IMR-90 (cell line): ENCODE measurements at regions not wholly inside any gene's neighbourhood (a gene's known extent, or its start where the extent isn't known, plus 50 kb on each side); places are given as distances from the start of the nearest gene placed in this dataset.

Experiments
- ATAC-seq: fragments of 200-7000 bp; cut with Tn5 transposase; 2 replicates; pipeline ENCODE4 v1.9.1; 2020; ENCODE audit warnings: low read depth, mild to moderate bottlenecking, moderate library complexity
- BruUV-seq: library from RNA; stranded (reverse); fragments of 400-500 nt; replicated peaks from 2 replicates; lab custom pipeline; 2021; lab: Mats Ljungman, UMichigan
- CTCF ChIA-PET: fragments of 300-600 bp; formaldehyde crosslinking; extraction: SDS; loops from one replicate; lab custom pipeline; 2021; ENCODE audit warnings: antibody characterized with exemption; lab: Yijun Ruan, JAX
- POLR2A ChIA-PET: fragments of 300-600 bp; sonication (Branson Sonifier 250); formaldehyde crosslinking; loops from one replicate; lab custom pipeline; 2022; ENCODE audit warnings: antibody characterized with exemption; ENCODE audit not compliant: unreplicated experiment; lab: Charles Lee
- DNase-seq: peaks from one replicate; pipeline ENCODE4 v3.0.0; 2013
- H2AFZ ChIP-seq: replicated peaks from 2 replicates; pipeline ENCODE3; 2013; ENCODE audit warnings: low read length, mild to moderate bottlenecking; ENCODE audit not compliant: poor library complexity
- H2AK5ac ChIP-seq: 2 replicates; pipeline ENCODE4 v1.6.1; 2013; ENCODE audit warnings: low read depth, low read length, inconsistent platforms
- H2AK9ac ChIP-seq: replicated peaks from 2 replicates; pipeline ENCODE3; 2013; ENCODE audit warnings: mild to moderate bottlenecking, low read depth, low read length, moderate library complexity; ENCODE audit not compliant: poor library complexity
- H2BK120ac ChIP-seq: 2 replicates; pipeline ENCODE4 v1.6.1; 2013; ENCODE audit warnings: low read depth, low read length, inconsistent platforms
- H2BK15ac ChIP-seq: 3 replicates; pipeline ENCODE4 v1.6.1; 2013; ENCODE audit warnings: low read depth, low read length, inconsistent platforms
- H2BK20ac ChIP-seq: 2 replicates; pipeline ENCODE4 v1.6.1; 2013; ENCODE audit warnings: low read depth, mild to moderate bottlenecking, inconsistent platforms, low read length, moderate library complexity
- H2BK5ac ChIP-seq: 2 replicates; pipeline ENCODE4 v1.6.1; 2013; ENCODE audit warnings: mild to moderate bottlenecking, low read depth, low read length, inconsistent platforms; ENCODE audit not compliant: poor library complexity, severe bottlenecking
- H3K14ac ChIP-seq: replicated peaks from 2 replicates; pipeline ENCODE4 v1.6.1; 2013; ENCODE audit warnings: low read depth, low read length, inconsistent platforms
- H3K18ac ChIP-seq: 2 replicates; pipeline ENCODE4 v1.6.1; 2013; ENCODE audit warnings: low read depth, low read length, control low read depth
- H3K23ac ChIP-seq: 2 replicates; pipeline ENCODE4 v1.6.1; 2013; ENCODE audit warnings: low read depth, low read length, inconsistent platforms
- H3K27ac ChIP-seq: 2 replicates; pipeline ENCODE4 v1.5.1; 2013; ENCODE audit warnings: mild to moderate bottlenecking, control low read depth, low read length; ENCODE audit not compliant: insufficient read depth
- H3K27me3 ChIP-seq: 2 replicates; pipeline ENCODE4 v1.6.1; 2013; ENCODE audit warnings: low read length; ENCODE audit not compliant: control insufficient read depth, insufficient read depth
- H3K36me3 ChIP-seq: 2 replicates; pipeline ENCODE4 v1.6.1; 2013; ENCODE audit warnings: low read length, mixed read lengths; ENCODE audit not compliant: control insufficient read depth, insufficient read depth
- H3K4ac ChIP-seq: 2 replicates; pipeline ENCODE4 v1.6.1; 2013; ENCODE audit warnings: low read depth, low read length, inconsistent platforms
- H3K4me1 ChIP-seq: 2 replicates; pipeline ENCODE4 v1.6.1; 2013; ENCODE audit warnings: low read length, mixed read lengths; ENCODE audit not compliant: control insufficient read depth, insufficient read depth
- H3K4me2 ChIP-seq: 2 replicates; pipeline ENCODE4 v1.6.1; 2013; ENCODE audit warnings: low read depth, mild to moderate bottlenecking, control low read depth, low read length, moderate library complexity
- H3K4me3 ChIP-seq: 2 replicates; pipeline ENCODE4 v1.5.1; 2013; ENCODE audit warnings: low read depth, mild to moderate bottlenecking, control low read depth, low read length, moderate library complexity; ENCODE audit not compliant: insufficient read depth
- H3K56ac ChIP-seq: 2 replicates; pipeline ENCODE4 v1.6.1; 2013; ENCODE audit warnings: low read length, inconsistent platforms; ENCODE audit not compliant: insufficient read depth; ENCODE audit errors: extremely low read depth
- H3K79me1 ChIP-seq, 2 experiments: 2 replicates each; pipeline ENCODE4 v1.6.1; 2013; ENCODE audit warnings: low read length in 2 of 2, inconsistent platforms in 1 of 2, low read depth in 1 of 2
- H3K9ac ChIP-seq: 2 replicates; pipeline ENCODE4 v1.6.1; 2013; ENCODE audit warnings: low read depth, low read length, control low read depth
- H3K9me1 ChIP-seq: 2 replicates; pipeline ENCODE4 v1.6.1; 2013; ENCODE audit warnings: low read length, inconsistent platforms; ENCODE audit not compliant: insufficient read depth
- H3K9me3 ChIP-seq: 2 replicates; pipeline ENCODE4 v1.6.1; 2013; ENCODE audit warnings: low read length; ENCODE audit not compliant: control insufficient read depth, insufficient read depth
- H4K20me1 ChIP-seq: 2 replicates; pipeline ENCODE4 v1.6.1; 2013; ENCODE audit warnings: low read length, inconsistent platforms; ENCODE audit not compliant: insufficient read depth
- H4K5ac ChIP-seq: 2 replicates; pipeline ENCODE4 v1.6.1; 2013; ENCODE audit warnings: mild to moderate bottlenecking, low read depth, low read length, control low read depth
- H4K8ac ChIP-seq, 2 experiments: 2 replicates each; pipeline ENCODE4 v1.6.1; 2013; ENCODE audit warnings: low read depth in 2 of 2, low read length in 2 of 2, control low read depth in 1 of 2, inconsistent platforms in 1 of 2
- H4K91ac ChIP-seq: 2 replicates; pipeline ENCODE4 v1.6.1; 2013; ENCODE audit warnings: low read depth, low read length, inconsistent platforms; ENCODE audit not compliant: insufficient read depth
- BHLHE40 ChIP-seq: fragments of 150-350 bp; IDR thresholded peaks from 2 replicates; pipeline ENCODE4 v1.6.1; 2016; ENCODE audit warnings: mild to moderate bottlenecking, low read depth, low read length
- CEBPB ChIP-seq: IDR thresholded peaks from 2 replicates; pipeline ENCODE4 v1.6.1; 2012; ENCODE audit warnings: low read depth, low read length, improper control_type of control experiment
- CHD1 ChIP-seq: IDR thresholded peaks from 2 replicates; pipeline ENCODE4 v1.6.1; 2012; ENCODE audit warnings: low read depth, low read length, improper control_type of control experiment
- ELK1 ChIP-seq: fragments of 150-350 bp; IDR thresholded peaks from 2 replicates; pipeline ENCODE4 v1.6.1; 2016; ENCODE audit warnings: low read depth, mild to moderate bottlenecking, low read length, moderate library complexity, borderline replicate concordance
- FOS ChIP-seq: fragments of 150-350 bp; IDR thresholded peaks from 2 replicates; pipeline ENCODE4 v1.6.1; 2016; ENCODE audit warnings: low read depth, low read length
- MAFK ChIP-seq: IDR thresholded peaks from 2 replicates; pipeline ENCODE4 v1.6.1; 2012; ENCODE audit warnings: low read depth, low read length, improper control_type of control experiment
- MAZ ChIP-seq: IDR thresholded peaks from 2 replicates; pipeline ENCODE4 v1.6.1; 2012; ENCODE audit warnings: low read depth, mild to moderate bottlenecking, low read length, improper control_type of control experiment, moderate library complexity, borderline replicate concordance
- MXI1 ChIP-seq: IDR thresholded peaks from 2 replicates; pipeline ENCODE4 v1.6.1; 2012; ENCODE audit warnings: low read depth, mild to moderate bottlenecking, low read length, moderate library complexity, borderline replicate concordance
- NFE2L2 ChIP-seq: fragments of 150-350 bp; IDR thresholded peaks from 2 replicates; pipeline ENCODE4 v1.6.1; 2016; ENCODE audit warnings: low read depth, mild to moderate bottlenecking, low read length
- POLR2A ChIP-seq: IDR thresholded peaks from 2 replicates; pipeline ENCODE4 v1.6.1; 2012; ENCODE audit warnings: mild to moderate bottlenecking, low read depth, low read length
- RAD21 ChIP-seq: IDR thresholded peaks from 2 replicates; pipeline ENCODE4 v1.6.1; 2012; ENCODE audit warnings: low read length, improper control_type of control experiment
- RCOR1 ChIP-seq: IDR thresholded peaks from 2 replicates; pipeline ENCODE4 v1.6.1; 2012; ENCODE audit warnings: mild to moderate bottlenecking, low read length, improper control_type of control experiment; ENCODE audit not compliant: insufficient replicate concordance
- RFX5 ChIP-seq: IDR thresholded peaks from 2 replicates; pipeline ENCODE4 v1.8.0; 2012; ENCODE audit warnings: low read depth, mild to moderate bottlenecking, low read length, moderate library complexity
- SMC3 ChIP-seq: fragments of 150-350 bp; IDR thresholded peaks from 2 replicates; pipeline ENCODE4 v1.6.1; 2016; ENCODE audit warnings: low read depth, mild to moderate bottlenecking, antibody characterized with exemption, low read length, moderate library complexity
- USF2 ChIP-seq: fragments of 150-350 bp; IDR thresholded peaks from 2 replicates; pipeline ENCODE4 v1.6.1; 2017; ENCODE audit warnings: mild to moderate bottlenecking, antibody characterized with exemption, low read length, low read depth
- WGBS, 2 experiments: methylation state at CpG; one replicate each; pipeline versions ENCODE4 v1.1.5 to v1.1.7; 2013; ENCODE audit warnings: missing lambda C conversion rate in 2 of 2; ENCODE audit not compliant: insufficient read length in 1 of 2; ENCODE audit errors: extremely low coverage in 2 of 2; 5-methylcytosine and 5-hydroxymethylcytosine counted together
- dilution Hi-C: fragments of 300-500 bp; cut with HindIII; formaldehyde crosslinking; loops from one replicate; pipeline ENCODE4 v1.14.3; 2018; ENCODE audit warnings: low sequenced_read_pairs; ENCODE audit not compliant: unreplicated experiment
- in situ Hi-C: fragments of 300-500 bp; cut with MboI; formaldehyde crosslinking; loops from 3 replicates; pipeline ENCODE4 v1.14.3; 2019; ENCODE audit warnings: low sequenced_read_pairs, inconsistent platforms, mixed read lengths
- intact Hi-C: fragments of 100-400 bp; cut with micrococcal nuclease; formaldehyde crosslinking; loops from 2 replicates; pipeline ENCODE4 v1.10.0; 2022
- TF ChIP-seq, protein P1 (sequence below): conservative IDR thresholded peaks from 2 replicates; pipeline ENCODE4 v1.5.1; 2012; ENCODE audit warnings: mild to moderate bottlenecking, low read depth, low read length, improper control_type of control experiment

DNA sequence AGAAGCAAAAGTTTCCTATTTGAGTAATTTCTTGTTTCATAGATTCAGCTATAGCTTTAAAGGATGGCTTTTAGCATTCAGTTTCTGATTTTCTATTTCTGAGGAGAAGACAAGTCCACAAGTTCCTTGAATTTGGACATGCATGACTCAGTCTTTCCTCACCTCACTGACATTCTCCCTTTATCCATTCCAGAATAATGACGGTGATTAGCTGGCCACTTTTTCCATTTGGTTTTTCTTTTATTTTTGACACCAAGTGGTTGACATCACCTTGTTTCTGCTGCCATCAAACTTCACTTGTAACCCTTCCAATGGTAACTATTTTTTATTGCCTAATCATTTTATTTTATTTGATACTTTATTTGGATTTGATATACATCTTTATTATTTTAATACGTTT lies 404.4 kb upstream of the KCNMB2 start:
- no peak overlapping the region for H3K4me2 ChIP-seq
- ChIA-PET CTCF (no interaction called here), POLR2A (no interaction called here)
- peaks cover 1% of the 10 kb centered on the region; the same call in 1 of the 2 replicates for H3K9me3 ChIP-seq
- no peak overlapping the region for H3K23ac ChIP-seq
- H2BK20ac ChIP-seq = no peak overlapping the region
- intact Hi-C loops = no loop called here
- ATAC-seq = no peak
- H4K91ac ChIP-seq = no peak overlapping the region
- H2BK120ac ChIP-seq = no peak overlapping the region
- no peaks in the 10 kb centered on the region for H3K36me3 ChIP-seq
- H3K4ac ChIP-seq = no peak overlapping the region
- H4K5ac ChIP-seq = no peak overlapping the region
- no peak overlapping the region for H3K4me3 ChIP-seq
- H2AK5ac ChIP-seq = no peak overlapping the region
- peak; percentile 52 for DNase-seq
- no CpG with 5 or more reads among the region's 2 CpGs for WGBS, 2 experiments
- no peak overlapping the region; the same call in 1 of the 2 replicates for H3K14ac ChIP-seq
- no peak overlapping the region for H3K9ac ChIP-seq
- dilution Hi-C loops = no loop called here
- no peaks in the 10 kb centered on the region for H4K20me1 ChIP-seq
- TF ChIP-seq RAD21 (no peak), MXI1 (no peak), MAFK (no peak), FOS (no peak), RCOR1 (no peak), RFX5 (no peak), CHD1 (no peak), SMC3 (no peak), CEBPB (no peak), POLR2A (no peak), MAZ (no peak), NFE2L2 (no peak), USF2 (no peak), ELK1 (no peak), BHLHE40 (no peak)
- TF ChIP-seq, protein P1, sequence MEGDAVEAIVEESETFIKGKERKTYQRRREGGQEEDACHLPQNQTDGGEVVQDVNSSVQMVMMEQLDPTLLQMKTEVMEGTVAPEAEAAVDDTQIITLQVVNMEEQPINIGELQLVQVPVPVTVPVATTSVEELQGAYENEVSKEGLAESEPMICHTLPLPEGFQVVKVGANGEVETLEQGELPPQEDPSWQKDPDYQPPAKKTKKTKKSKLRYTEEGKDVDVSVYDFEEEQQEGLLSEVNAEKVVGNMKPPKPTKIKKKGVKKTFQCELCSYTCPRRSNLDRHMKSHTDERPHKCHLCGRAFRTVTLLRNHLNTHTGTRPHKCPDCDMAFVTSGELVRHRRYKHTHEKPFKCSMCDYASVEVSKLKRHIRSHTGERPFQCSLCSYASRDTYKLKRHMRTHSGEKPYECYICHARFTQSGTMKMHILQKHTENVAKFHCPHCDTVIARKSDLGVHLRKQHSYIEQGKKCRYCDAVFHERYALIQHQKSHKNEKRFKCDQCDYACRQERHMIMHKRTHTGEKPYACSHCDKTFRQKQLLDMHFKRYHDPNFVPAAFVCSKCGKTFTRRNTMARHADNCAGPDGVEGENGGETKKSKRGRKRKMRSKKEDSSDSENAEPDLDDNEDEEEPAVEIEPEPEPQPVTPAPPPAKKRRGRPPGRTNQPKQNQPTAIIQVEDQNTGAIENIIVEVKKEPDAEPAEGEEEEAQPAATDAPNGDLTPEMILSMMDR = no peak
- no peak overlapping the region for H2BK5ac ChIP-seq
- no peak overlapping the region for H2AFZ ChIP-seq
- H3K56ac ChIP-seq = no peak overlapping the region
- no peaks in the 10 kb centered on the region for H3K4me1 ChIP-seq
- H3K18ac ChIP-seq = no peak overlapping the region
- H3K27ac ChIP-seq = no peak overlapping the region
- H2AK9ac ChIP-seq = no peak overlapping the region
- no peaks in the 10 kb centered on the region for H3K79me1 ChIP-seq
- no TSS peak for BruUV-seq
- H4K8ac ChIP-seq = no peak overlapping the region
- H2BK15ac ChIP-seq = no peak overlapping the region
- no peaks in the 10 kb centered on the region for H3K9me1 ChIP-seq
- in situ Hi-C loops = no loop called here
- H3K27me3 ChIP-seq = no peaks in the 10 kb centered on the region
